B cell (primary cell): ENCODE measurements at regions not wholly inside any gene's neighbourhood (a gene's known extent, or its start where the extent isn't known, plus 50 kb on each side); places are given as distances from the start of the nearest gene placed in this dataset.

Source experiments
- EZH2 ChIP-seq: IDR thresholded peaks from 2 replicates; pipeline ENCODE4 v1.6.1; 2012; ENCODE audit warnings: borderline replicate concordance, low read depth, mild to moderate bottlenecking, moderate library complexity, low read length; ENCODE audit not compliant: insufficient read depth, poor library complexity, severe bottlenecking
- TF ChIP-seq, protein P1 (sequence below): fragments of 200-600 bp; IDR thresholded peaks from one replicate; pipeline ENCODE4 v1.8.0; 2022; ENCODE audit warnings: antibody characterized with exemption, mild to moderate bottlenecking

DNA sequence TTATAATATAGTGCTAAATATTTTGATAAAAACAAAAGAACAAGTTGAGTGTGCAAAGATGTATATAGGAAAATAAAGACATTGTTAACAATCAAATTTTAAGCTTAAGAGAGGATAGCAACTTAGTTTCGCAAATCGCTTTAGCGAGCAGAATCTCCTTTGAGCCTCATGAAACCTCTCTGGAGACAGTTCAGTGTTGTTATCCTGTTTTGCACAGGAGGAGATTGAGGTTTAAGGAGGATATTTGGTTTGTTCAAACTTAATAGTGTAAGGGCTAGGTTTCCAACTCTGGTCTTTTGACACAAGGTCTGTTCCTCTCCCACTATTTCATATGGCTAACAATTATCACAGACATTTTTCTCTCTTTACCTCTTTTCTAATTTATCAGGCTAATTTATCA lies 1848.5 kb upstream of the TENM3 start:
- TF ChIP-seq, protein P1, sequence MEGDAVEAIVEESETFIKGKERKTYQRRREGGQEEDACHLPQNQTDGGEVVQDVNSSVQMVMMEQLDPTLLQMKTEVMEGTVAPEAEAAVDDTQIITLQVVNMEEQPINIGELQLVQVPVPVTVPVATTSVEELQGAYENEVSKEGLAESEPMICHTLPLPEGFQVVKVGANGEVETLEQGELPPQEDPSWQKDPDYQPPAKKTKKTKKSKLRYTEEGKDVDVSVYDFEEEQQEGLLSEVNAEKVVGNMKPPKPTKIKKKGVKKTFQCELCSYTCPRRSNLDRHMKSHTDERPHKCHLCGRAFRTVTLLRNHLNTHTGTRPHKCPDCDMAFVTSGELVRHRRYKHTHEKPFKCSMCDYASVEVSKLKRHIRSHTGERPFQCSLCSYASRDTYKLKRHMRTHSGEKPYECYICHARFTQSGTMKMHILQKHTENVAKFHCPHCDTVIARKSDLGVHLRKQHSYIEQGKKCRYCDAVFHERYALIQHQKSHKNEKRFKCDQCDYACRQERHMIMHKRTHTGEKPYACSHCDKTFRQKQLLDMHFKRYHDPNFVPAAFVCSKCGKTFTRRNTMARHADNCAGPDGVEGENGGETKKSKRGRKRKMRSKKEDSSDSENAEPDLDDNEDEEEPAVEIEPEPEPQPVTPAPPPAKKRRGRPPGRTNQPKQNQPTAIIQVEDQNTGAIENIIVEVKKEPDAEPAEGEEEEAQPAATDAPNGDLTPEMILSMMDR, result no peak
- no peak for TF ChIP-seq EZH2
